ENCODE measurements at regions not wholly inside any gene's neighbourhood (a gene's known extent, or its start where the extent isn't known, plus 50 kb on each side); places are given as distances from the start of the nearest gene placed in this dataset.

DNA sequence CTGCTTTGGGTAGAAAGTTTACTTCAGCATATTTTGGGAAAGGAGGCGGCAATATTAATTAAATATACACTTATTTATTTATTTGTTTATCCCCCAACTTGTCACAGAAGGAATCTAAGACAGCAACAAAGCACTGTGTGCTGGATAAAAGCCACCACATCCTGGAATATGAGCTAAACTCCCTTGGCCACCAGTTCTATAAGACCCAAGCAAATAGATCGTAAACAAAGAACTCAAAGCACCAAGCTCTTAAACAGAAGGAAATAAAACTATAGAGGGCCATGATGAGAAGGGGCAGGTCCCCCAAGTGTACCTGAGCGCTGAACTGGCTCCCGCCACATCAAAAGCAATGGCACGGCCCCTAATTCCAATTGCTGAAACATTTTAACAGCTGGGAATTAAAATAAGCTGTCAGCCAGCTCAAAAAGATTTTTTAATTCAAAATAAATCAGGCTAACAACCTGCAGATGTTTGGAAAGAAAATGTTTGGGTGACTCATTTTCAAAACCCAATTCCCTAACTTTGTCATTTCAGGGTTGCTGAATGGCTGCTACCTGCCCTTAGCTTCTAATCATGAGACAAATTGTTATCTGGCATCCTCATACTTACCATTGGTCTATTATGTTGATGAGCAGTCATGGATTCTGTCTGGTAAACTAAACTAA lies 127.1 kb downstream of the SLC30A10 start:
- no peak overlapping the region for H3K4me3 ChIP-seq (ENCODE audit: low read depth, low read length)
- TF ChIP-seq CTCF (IDR thresholded peaks at IDR 0.05; ENCODE audit: low read depth, low read length), result no peak

DNA sequence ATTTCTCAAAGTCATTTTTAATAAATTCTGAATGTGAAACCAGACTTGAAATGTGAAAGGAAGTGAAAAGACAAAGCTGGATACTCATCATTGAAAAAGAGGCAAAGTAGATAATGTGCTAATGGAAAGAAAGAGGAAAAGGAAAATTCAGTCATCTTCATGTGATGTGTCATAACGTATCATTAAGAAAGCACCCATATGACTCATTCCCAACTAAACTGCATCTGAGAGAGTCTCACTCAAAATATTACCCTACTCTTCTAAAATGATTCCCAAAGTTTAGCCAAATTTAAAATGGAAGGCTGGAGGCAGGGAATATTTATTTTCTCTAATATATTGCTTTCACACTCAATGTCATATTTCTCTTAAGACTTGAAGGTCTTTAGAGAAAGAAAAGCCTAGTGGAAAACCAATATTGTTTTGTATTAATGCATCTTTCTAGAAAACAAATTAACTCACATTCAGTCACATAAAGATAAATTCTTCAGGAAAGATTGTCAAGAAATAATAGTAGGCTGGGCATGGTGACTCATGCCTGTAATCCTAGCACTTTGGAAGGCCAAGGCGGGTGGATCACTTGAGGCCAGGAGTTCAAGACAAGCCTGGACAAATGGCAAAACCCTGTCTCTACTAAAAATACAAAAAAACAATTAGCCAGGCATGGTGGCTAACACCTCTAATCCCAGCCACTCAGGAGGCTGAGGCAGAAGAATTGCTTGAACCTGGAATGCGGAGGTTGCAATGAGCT lies 129.9 kb downstream of the SLC30A10 start:
- H3K4me3 ChIP-seq (ENCODE audit: low read depth, low read length), result no peak overlapping the region
- no peak for TF ChIP-seq CTCF (IDR thresholded peaks at IDR 0.05; ENCODE audit: low read depth, low read length)

GRCh38 chr1:219797683-219798082 lies 130.7 kb downstream of the SLC30A10 start:
- no peak overlapping the region for H3K4me3 ChIP-seq (ENCODE audit: low read depth, low read length)
- TF ChIP-seq CTCF (IDR thresholded peaks at IDR 0.05; ENCODE audit: low read depth, low read length), result no peak

- H3K4me3 ChIP-seq (ENCODE audit: low read depth, low read length), result no peak overlapping the region
- TF ChIP-seq CTCF (IDR thresholded peaks at IDR 0.05; ENCODE audit: low read depth, low read length), result no peak
Measured at GRCh38 chr1:219797009-219797408, 131.3 kb downstream of the SLC30A10 start.

DNA sequence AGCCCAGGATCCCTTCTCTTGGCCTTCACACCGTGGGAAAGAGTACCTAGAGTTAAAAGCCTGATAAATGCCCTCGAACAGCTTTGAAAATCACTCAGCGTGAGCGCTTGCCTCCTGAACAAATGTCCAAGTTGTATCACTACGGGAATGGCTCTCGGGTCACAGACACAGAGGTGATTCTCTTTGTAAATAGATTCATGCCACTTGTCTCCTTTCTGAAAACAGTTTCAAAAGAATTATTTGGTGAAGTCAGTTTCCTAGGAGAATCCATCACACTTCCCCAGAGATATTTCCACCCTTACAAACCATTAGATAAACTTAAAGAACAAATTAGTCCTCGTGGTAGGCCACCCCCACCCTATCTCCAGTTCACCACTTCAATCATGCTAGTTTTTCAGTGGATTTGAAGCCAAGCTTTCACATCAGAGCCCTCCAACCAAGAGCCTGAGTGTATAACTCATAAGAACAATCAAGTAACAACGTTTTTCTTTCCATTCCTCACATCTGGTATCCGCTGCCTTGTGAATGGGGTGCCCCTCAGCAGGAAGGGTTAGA lies 132.9 kb downstream of the SLC30A10 start:
- H3K4me3 ChIP-seq (ENCODE audit: low read depth, low read length), result no peak overlapping the region
- no peak for TF ChIP-seq CTCF (IDR thresholded peaks at IDR 0.05; ENCODE audit: low read depth, low read length)

- H3K4me3 ChIP-seq (ENCODE audit: low read depth, low read length), result no peak overlapping the region
- no peak for TF ChIP-seq CTCF (IDR thresholded peaks at IDR 0.05; ENCODE audit: low read depth, low read length)
Measured at GRCh38 chr1:219794085-219794743, 134.1 kb downstream of the SLC30A10 start.
